ENCODE measurements at regions not wholly inside any gene's neighbourhood (a gene's known extent, or its start where the extent isn't known, plus 50 kb on each side); places are given as distances from the start of the nearest gene placed in this dataset.

DNA sequence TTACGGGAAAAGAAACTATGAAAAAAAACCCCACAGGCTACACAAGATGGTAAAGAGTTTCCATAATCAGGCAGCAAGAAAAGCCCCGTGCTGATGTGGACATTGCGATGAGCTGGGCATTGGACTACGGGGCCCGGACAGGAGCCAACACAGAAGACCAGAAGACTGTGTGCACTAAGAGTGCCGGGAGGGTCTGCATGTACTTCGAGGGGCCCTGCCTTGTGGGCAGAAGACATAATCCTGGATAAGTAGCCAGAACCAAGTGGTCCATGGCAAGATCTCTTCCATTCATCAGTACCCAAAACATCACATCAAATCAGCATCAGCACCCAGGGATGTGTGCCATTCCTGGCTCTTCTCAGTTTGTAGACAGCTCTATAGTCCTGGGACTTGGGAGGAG is 317.8 kb downstream of the FGF9 start:
- no peak overlapping the region for H3K4me2 ChIP-seq (ENCODE audit: low read depth, low read length)
- no peaks in the 10 kb centered on the region for H4K20me1 ChIP-seq (ENCODE audit: insufficient read depth, low read length)
- ChIA-PET POLR2A (ENCODE audit: unreplicated experiment) (no interaction called here), CTCF (no interaction called here)
- intact Hi-C loops (cut with micrococcal nuclease) (no loop called here), dilution Hi-C loops (cut with HindIII; ENCODE audit: low sequenced_read_pairs, unreplicated experiment) (no loop called here), in situ Hi-C loops (cut with MboI; ENCODE audit: low sequenced_read_pairs) (no loop called here)
- no peak overlapping the region; the same call in 2 of the 3 replicates for H2BK15ac ChIP-seq (ENCODE audit: low read depth, low read length)
- DNase-seq: no peak
- no peak overlapping the region for H4K5ac ChIP-seq (ENCODE audit: low read depth, low read length)
- no peak for ATAC-seq (ENCODE audit: low read depth)
- 0 out of 2 replicates have a peak, but pooled peaks cover 4% of the 10 kb centered on the region for H3K9me1 ChIP-seq (ENCODE audit: insufficient read depth, low read length)
- no peak overlapping the region for H3K4me3 ChIP-seq (ENCODE audit: insufficient read depth, low read depth, low read length)
- H3K36me3 ChIP-seq (ENCODE audit: control insufficient read depth, insufficient read depth, low read length): no peaks in the 10 kb centered on the region
- no peak overlapping the region for H3K14ac ChIP-seq (replicated peaks; ENCODE audit: low read depth, low read length)
- TF ChIP-seq FOS (IDR thresholded peaks at IDR 0.05; ENCODE audit: low read depth, low read length) (no peak), MAFK (IDR thresholded peaks at IDR 0.05; ENCODE audit: low read depth, low read length) (no peak), SMC3 (IDR thresholded peaks at IDR 0.05; ENCODE audit: low read depth, low read length) (no peak), BHLHE40 (IDR thresholded peaks at IDR 0.05; ENCODE audit: low read depth, low read length) (no peak), MAZ (IDR thresholded peaks at IDR 0.05; ENCODE audit: borderline replicate concordance, low read depth, low read length) (no peak), RAD21 (IDR thresholded peaks at IDR 0.05; ENCODE audit: low read length) (no peak), RFX5 (IDR thresholded peaks at IDR 0.05; ENCODE audit: low read depth, low read length) (no peak)
- TF ChIP-seq, protein P1, sequence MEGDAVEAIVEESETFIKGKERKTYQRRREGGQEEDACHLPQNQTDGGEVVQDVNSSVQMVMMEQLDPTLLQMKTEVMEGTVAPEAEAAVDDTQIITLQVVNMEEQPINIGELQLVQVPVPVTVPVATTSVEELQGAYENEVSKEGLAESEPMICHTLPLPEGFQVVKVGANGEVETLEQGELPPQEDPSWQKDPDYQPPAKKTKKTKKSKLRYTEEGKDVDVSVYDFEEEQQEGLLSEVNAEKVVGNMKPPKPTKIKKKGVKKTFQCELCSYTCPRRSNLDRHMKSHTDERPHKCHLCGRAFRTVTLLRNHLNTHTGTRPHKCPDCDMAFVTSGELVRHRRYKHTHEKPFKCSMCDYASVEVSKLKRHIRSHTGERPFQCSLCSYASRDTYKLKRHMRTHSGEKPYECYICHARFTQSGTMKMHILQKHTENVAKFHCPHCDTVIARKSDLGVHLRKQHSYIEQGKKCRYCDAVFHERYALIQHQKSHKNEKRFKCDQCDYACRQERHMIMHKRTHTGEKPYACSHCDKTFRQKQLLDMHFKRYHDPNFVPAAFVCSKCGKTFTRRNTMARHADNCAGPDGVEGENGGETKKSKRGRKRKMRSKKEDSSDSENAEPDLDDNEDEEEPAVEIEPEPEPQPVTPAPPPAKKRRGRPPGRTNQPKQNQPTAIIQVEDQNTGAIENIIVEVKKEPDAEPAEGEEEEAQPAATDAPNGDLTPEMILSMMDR (conservative IDR thresholded peaks at IDR 0.05; ENCODE audit: low read depth, low read length): no peak
- no peak overlapping the region for H2AK5ac ChIP-seq (ENCODE audit: low read depth, low read length)
- 100% methylated on average over 3 of the region's 7 CpGs; no CpG with 5 or more reads in 1 of the 2 experiments for WGBS, 2 experiments (ENCODE audit: extremely low coverage in 2 of 2, insufficient read length in 1 of 2)
- H2AFZ ChIP-seq (replicated peaks; ENCODE audit: low read length, poor library complexity): no peak overlapping the region
- H4K8ac ChIP-seq (ENCODE audit: low read depth in 2 of 2, low read length in 2 of 2): no peak overlapping the region
- no peak overlapping the region for H4K91ac ChIP-seq (ENCODE audit: insufficient read depth, low read depth, low read length)
- H3K9ac ChIP-seq (ENCODE audit: low read depth, low read length): no peak overlapping the region
- no TSS peak for BruUV-seq (replicated peaks)
- no peak overlapping the region for H3K27ac ChIP-seq (ENCODE audit: insufficient read depth, low read length)
- no peak overlapping the region for H2AK9ac ChIP-seq (replicated peaks; ENCODE audit: low read depth, low read length, poor library complexity)
- peaks cover 3% of the 10 kb centered on the region; the same call in 1 of the 2 replicates for H3K4me1 ChIP-seq (ENCODE audit: control insufficient read depth, insufficient read depth, low read length)
- H3K18ac ChIP-seq (ENCODE audit: low read depth, low read length): no peak overlapping the region
- H3K27me3 ChIP-seq (ENCODE audit: control insufficient read depth, insufficient read depth, low read length): no peaks in the 10 kb centered on the region
- no peak overlapping the region for H3K23ac ChIP-seq (ENCODE audit: low read depth, low read length)
- H2BK20ac ChIP-seq (ENCODE audit: low read depth, low read length): no peak overlapping the region; the same call in 1 of the 2 replicates
- H2BK120ac ChIP-seq (ENCODE audit: low read depth, low read length): no peak overlapping the region
- no peak overlapping the region for H3K4ac ChIP-seq (ENCODE audit: low read depth, low read length)
- no peaks in the 10 kb centered on the region for H3K9me3 ChIP-seq (ENCODE audit: control insufficient read depth, insufficient read depth, low read length)
- H3K56ac ChIP-seq (ENCODE audit: extremely low read depth, insufficient read depth, low read length): no peak overlapping the region
- no peak overlapping the region for H2BK5ac ChIP-seq (ENCODE audit: low read depth, low read length, poor library complexity, severe bottlenecking)
- no peaks in the 10 kb centered on the region for H3K79me1 ChIP-seq (ENCODE audit: low read depth in 1 of 2, low read length in 2 of 2)
